Brain microvascular endothelial cell (primary cell): ENCODE measurements at regions not wholly inside any gene's neighbourhood (a gene's known extent, or its start where the extent isn't known, plus 50 kb on each side); places are given as distances from the start of the nearest gene placed in this dataset.

ENCODE experiments used
- DNase-seq: peaks from one replicate; pipeline ENCODE4 v3.0.0-alpha.2; 2020
- H3K27ac ChIP-seq: fragments of 250-450 bp; sonication (Bioruptor Pico); 2 replicates; pipeline ENCODE4 v1.5.1; 2020; ENCODE audit warnings: mild to moderate bottlenecking, moderate library complexity
- H3K27me3 ChIP-seq: fragments of 250-450 bp; sonication (Bioruptor Pico); replicated peaks from 2 replicates; pipeline ENCODE4 v1.5.1; 2020; ENCODE audit warnings: mild to moderate bottlenecking
- H3K36me3 ChIP-seq: fragments of 250-450 bp; sonication (Bioruptor Pico); replicated peaks from 2 replicates; pipeline ENCODE4 v1.5.1; 2020; ENCODE audit warnings: mild to moderate bottlenecking
- H3K4me3 ChIP-seq: 2 replicates; pipeline ENCODE4 v1.5.1; 2011; ENCODE audit warnings: low read depth, mild to moderate bottlenecking, control low read depth, low read length, moderate library complexity
- CTCF ChIP-seq: IDR thresholded peaks from 2 replicates; pipeline ENCODE4 v1.5.1; 2011; ENCODE audit warnings: low read depth, mild to moderate bottlenecking, moderate library complexity, low read length, control low read depth, inconsistent platforms; ENCODE audit errors: missing control alignments
- in situ Hi-C: cut with HindIII; loops from 2 replicates; pipeline ENCODE4 v1.10.0; 2017; ENCODE audit warnings: low sequenced_read_pairs, low pct_ligation_motif_present

GRCh38 chr10:3866332-3866731 is 81.3 kb upstream of the KLF6 start:
- Histone ChIP-seq H3K4me3 (no peak overlapping the region), H3K27me3 (no peaks in the 10 kb centered on the region), H3K27ac (no peak overlapping the region), H3K36me3 (no peaks in the 10 kb centered on the region)
- no peak for TF ChIP-seq CTCF
- no peak for DNase-seq
- in situ Hi-C loops, result no loop called here

GRCh38 chr10:3865565-3865964 is 80.6 kb upstream of the KLF6 start:
- no peaks in the 10 kb centered on the region for H3K36me3 ChIP-seq
- no peak for DNase-seq
- H3K27ac ChIP-seq, result no peak overlapping the region
- no peaks in the 10 kb centered on the region for H3K27me3 ChIP-seq
- in situ Hi-C loops, result no loop called here
- no peak overlapping the region for H3K4me3 ChIP-seq
- no peak for TF ChIP-seq CTCF

GRCh38 chr10:3861795-3862194 is 76.8 kb upstream of the KLF6 start:
- Histone ChIP-seq H3K4me3 (no peak overlapping the region), H3K27me3 (no peaks in the 10 kb centered on the region), H3K27ac (peak overlapping the region; percentile 68), H3K36me3 (no peaks in the 10 kb centered on the region)
- TF ChIP-seq CTCF, result no peak
- in situ Hi-C loops, result no loop called here
- peak; percentile 55 for DNase-seq

GRCh38 chr10:3858051-3858845 is 73.2 kb upstream of the KLF6 start:
- Histone ChIP-seq H3K27ac (no peak overlapping the region), H3K36me3 (no peaks in the 10 kb centered on the region), H3K27me3 (no peaks in the 10 kb centered on the region), H3K4me3 (no peak overlapping the region)
- no peak for DNase-seq
- TF ChIP-seq CTCF, result no peak
- in situ Hi-C loops, result no loop called here

- H3K4me3 ChIP-seq, result no peak overlapping the region
- no peak overlapping the region for H3K27ac ChIP-seq
- no peaks in the 10 kb centered on the region for H3K27me3 ChIP-seq
- TF ChIP-seq CTCF, result no peak
- DNase-seq, result no peak
- H3K36me3 ChIP-seq, result no peaks in the 10 kb centered on the region
- in situ Hi-C loops, result no loop called here
Measured at GRCh38 chr10:3857318-3857717, 72.3 kb upstream of the KLF6 start.

- TF ChIP-seq CTCF, result no peak
- in situ Hi-C loops, result no loop called here
Measured at GRCh38 chr10:3856593-3856992, 71.6 kb upstream of the KLF6 start.

More at GRCh38 chr10:3856593-3856992, 71.6 kb upstream of the KLF6 start:
- Histone ChIP-seq H3K27me3 (no peaks in the 10 kb centered on the region), H3K27ac (no peak overlapping the region), H3K36me3 (no peaks in the 10 kb centered on the region), H3K4me3 (no peak overlapping the region)
- no peak for DNase-seq
